ENCODE measurements at regions not wholly inside any gene's neighbourhood (a gene's known extent, or its start where the extent isn't known, plus 50 kb on each side); places are given as distances from the start of the nearest gene placed in this dataset.

GRCh38 chr2:57937456-57937855 is 109.2 kb upstream of the VRK2 start:
- no peak overlapping the region for H3K27ac ChIP-seq
- no peak overlapping the region for H3K4me3 ChIP-seq (ENCODE audit: low read depth in 1 of 2, low read length in 1 of 2)
- H3K27me3 ChIP-seq = no peaks in the 10 kb centered on the region
- no peaks in the 10 kb centered on the region for H3K4me1 ChIP-seq (ENCODE audit: control insufficient read depth in 1 of 2, insufficient read depth in 1 of 2, low read depth in 1 of 2, low read length in 1 of 2)
- TF ChIP-seq CTCF (IDR thresholded peaks at IDR 0.05) = no peak
- no peaks in the 10 kb centered on the region for H3K9me3 ChIP-seq
- no peaks in the 10 kb centered on the region for H3K36me3 ChIP-seq

- Histone ChIP-seq H3K4me1 (ENCODE audit: control insufficient read depth in 1 of 2, insufficient read depth in 1 of 2, low read depth in 1 of 2, low read length in 1 of 2) (no peaks in the 10 kb centered on the region), H3K27me3 (no peaks in the 10 kb centered on the region), H3K36me3 (no peaks in the 10 kb centered on the region), H3K4me3 (ENCODE audit: low read depth in 1 of 2, low read length in 1 of 2) (no peak overlapping the region), H3K9me3 (no peaks in the 10 kb centered on the region), H3K27ac (no peak overlapping the region)
- TF ChIP-seq CTCF (IDR thresholded peaks at IDR 0.05) = no peak
Measured at GRCh38 chr2:57941816-57942215, 104.8 kb upstream of the VRK2 start.

- Histone ChIP-seq H3K27me3 (no peaks in the 10 kb centered on the region), H3K27ac (no peak overlapping the region), H3K4me1 (ENCODE audit: control insufficient read depth in 1 of 2, insufficient read depth in 1 of 2, low read depth in 1 of 2, low read length in 1 of 2) (no peaks in the 10 kb centered on the region), H3K4me3 (ENCODE audit: low read depth in 1 of 2, low read length in 1 of 2) (no peak overlapping the region), H3K36me3 (no peaks in the 10 kb centered on the region), H3K9me3 (no peaks in the 10 kb centered on the region)
- TF ChIP-seq CTCF (IDR thresholded peaks at IDR 0.05) = no peak
Measured at GRCh38 chr2:57943315-57943714, 103.3 kb upstream of the VRK2 start.

GRCh38 chr2:57947398-57947797 is 99.2 kb upstream of the VRK2 start:
- no peak overlapping the region for H3K4me3 ChIP-seq (ENCODE audit: low read depth in 1 of 2, low read length in 1 of 2)
- no peaks in the 10 kb centered on the region for H3K36me3 ChIP-seq
- no peaks in the 10 kb centered on the region for H3K4me1 ChIP-seq (ENCODE audit: control insufficient read depth in 1 of 2, insufficient read depth in 1 of 2, low read depth in 1 of 2, low read length in 1 of 2)
- no peaks in the 10 kb centered on the region for H3K9me3 ChIP-seq
- no peaks in the 10 kb centered on the region for H3K27me3 ChIP-seq
- TF ChIP-seq CTCF (IDR thresholded peaks at IDR 0.05) = no peak
- no peak overlapping the region for H3K27ac ChIP-seq

- no peaks in the 10 kb centered on the region for H3K4me1 ChIP-seq (ENCODE audit: control insufficient read depth in 1 of 2, insufficient read depth in 1 of 2, low read depth in 1 of 2, low read length in 1 of 2)
- no peaks in the 10 kb centered on the region for H3K9me3 ChIP-seq
- no peaks in the 10 kb centered on the region for H3K27me3 ChIP-seq
- no peaks in the 10 kb centered on the region for H3K36me3 ChIP-seq
- no peak for TF ChIP-seq CTCF (IDR thresholded peaks at IDR 0.05)
- no peak overlapping the region for H3K27ac ChIP-seq
- no peak overlapping the region for H3K4me3 ChIP-seq (ENCODE audit: low read depth in 1 of 2, low read length in 1 of 2)
Measured at GRCh38 chr2:57954020-57954419, 92.6 kb upstream of the VRK2 start.

GRCh38 chr2:57957238-57957637 is 89.4 kb upstream of the VRK2 start:
- Histone ChIP-seq H3K4me3 (ENCODE audit: low read depth in 1 of 2, low read length in 1 of 2) (no peak overlapping the region), H3K27me3 (no peaks in the 10 kb centered on the region), H3K36me3 (no peaks in the 10 kb centered on the region), H3K9me3 (no peaks in the 10 kb centered on the region), H3K27ac (no peak overlapping the region), H3K4me1 (ENCODE audit: control insufficient read depth in 1 of 2, insufficient read depth in 1 of 2, low read depth in 1 of 2, low read length in 1 of 2) (no peaks in the 10 kb centered on the region)
- TF ChIP-seq CTCF (IDR thresholded peaks at IDR 0.05) = no peak

Data from neutrophil (primary cell).